Astrocyte of the spinal cord (primary cell): ENCODE measurements at regions not wholly inside any gene's neighbourhood (a gene's known extent, or its start where the extent isn't known, plus 50 kb on each side); places are given as distances from the start of the nearest gene placed in this dataset.

ENCODE experiments used
- DNase-seq: peaks from one replicate; pipeline ENCODE4 v3.0.0; 2011; ENCODE audit warnings: low read depth, low spot score
- H3K4me3 ChIP-seq: 2 replicates; pipeline ENCODE4 v1.5.1; 2011; ENCODE audit warnings: low read depth, mild to moderate bottlenecking, low read length, moderate library complexity
- CTCF ChIP-seq: IDR thresholded peaks from 2 replicates; pipeline ENCODE4 v1.5.1; 2012; ENCODE audit warnings: low read depth, mild to moderate bottlenecking, low read length, inconsistent platforms
- in situ Hi-C: cut with HindIII; loops from 2 replicates; pipeline ENCODE4 v1.10.0; 2017; ENCODE audit warnings: low sequenced_read_pairs

- TF ChIP-seq CTCF: no peak
- no peak for DNase-seq
- H3K4me3 ChIP-seq: no peak overlapping the region
- in situ Hi-C loops: no loop called here
These were observed 206.3 kb upstream of the FOXF1 start for GRCh38 chr16:86303787-86304678.

GRCh38 chr16:86304868-86305267 is 205.5 kb upstream of the FOXF1 start:
- in situ Hi-C loops: no loop called here
- no peak overlapping the region for H3K4me3 ChIP-seq
- DNase-seq: no peak
- TF ChIP-seq CTCF: no peak

- DNase-seq: no peak
- in situ Hi-C loops: no loop called here
- no peak for TF ChIP-seq CTCF
- H3K4me3 ChIP-seq: no peak overlapping the region
These were observed 204.9 kb upstream of the FOXF1 start for GRCh38 chr16:86305440-86305839.

GRCh38 chr16:86306011-86306644 is 204.2 kb upstream of the FOXF1 start:
- no peak for TF ChIP-seq CTCF
- H3K4me3 ChIP-seq: no peak overlapping the region
- in situ Hi-C loops: no loop called here
- no peak for DNase-seq

GRCh38 chr16:86306811-86307513 is 203.4 kb upstream of the FOXF1 start:
- no peak for DNase-seq
- TF ChIP-seq CTCF: no peak
- H3K4me3 ChIP-seq: no peak overlapping the region
- in situ Hi-C loops: no loop called here

- no peak overlapping the region for H3K4me3 ChIP-seq
- no peak for TF ChIP-seq CTCF
- in situ Hi-C loops: no loop called here
- peak; percentile 24 for DNase-seq
These were observed 202.8 kb upstream of the FOXF1 start for GRCh38 chr16:86307514-86307903.
